ENCODE measurements at regions not wholly inside any gene's neighbourhood (a gene's known extent, or its start where the extent isn't known, plus 50 kb on each side); places are given as distances from the start of the nearest gene placed in this dataset.
"Not testable (repeated sequence)": the region's sequence is repeated elsewhere in the genome, so short reads cannot be mapped to it uniquely, and the experiment has no call there.

DNA sequence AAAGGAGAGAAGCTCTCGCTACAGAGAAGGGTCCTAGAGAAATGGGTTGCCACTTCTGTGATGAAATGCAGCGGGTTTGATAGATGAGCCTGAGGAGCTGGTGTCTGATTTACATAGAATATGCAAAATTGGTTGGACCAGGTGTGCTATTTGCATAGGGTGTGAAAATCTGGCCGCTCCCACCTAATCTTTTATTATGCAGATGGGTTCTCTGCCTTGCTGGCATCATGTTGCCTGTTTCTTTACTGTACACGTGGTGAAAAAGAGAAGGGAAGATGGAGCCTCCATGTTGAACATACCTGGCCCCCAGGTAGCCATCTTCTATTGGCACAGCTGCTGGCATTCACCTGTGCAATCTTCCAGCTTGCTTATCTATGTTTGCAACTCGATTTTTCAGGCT lies 212.2 kb downstream of the ANKRD7 start:
- Histone ChIP-seq H3K79me2 (replicated peaks; ENCODE audit: insufficient read depth) (no peaks in the 10 kb centered on the region), H3K4me1 (ENCODE audit: insufficient read depth) (peaks cover 7% of the 10 kb centered on the region; the same call in 1 of the 2 replicates), H3K36me3 (ENCODE audit: insufficient read depth) (0 out of 2 replicates have a peak, but pooled peaks cover 6% of the 10 kb centered on the region), H3K9me2 (ENCODE audit: insufficient read depth) (peaks cover 36% of the 10 kb centered on the region), H3K27ac (ENCODE audit: low read depth) (no peak overlapping the region), H3K4me2 (no peak overlapping the region), H3K4me3 (no peak overlapping the region), H4K20me1 (replicated peaks; ENCODE audit: insufficient read depth) (no peaks in the 10 kb centered on the region), H2AFZ (no peak overlapping the region), H3K27me3 (ENCODE audit: insufficient read depth) (no peaks in the 10 kb centered on the region), H3F3A (replicated peaks; ENCODE audit: low read depth) (no peaks in the 10 kb centered on the region)
- peaks cover 14% of the 10 kb centered on the region for H3K4me1 Mint-ChIP-seq
- no peak overlapping the region for H3K4me3 Mint-ChIP-seq
- DNase-seq (ENCODE audit: low spot score): peak; percentile 17
- peaks cover 33% of the 10 kb centered on the region for H3K36me3 Mint-ChIP-seq (ENCODE audit: low read depth)
- no peak for ATAC-seq
- peaks cover 8% of the 10 kb centered on the region for H3K27me3 Mint-ChIP-seq (ENCODE audit: insufficient read depth, low read depth, poor library complexity)
- TF ChIP-seq, protein P1, sequence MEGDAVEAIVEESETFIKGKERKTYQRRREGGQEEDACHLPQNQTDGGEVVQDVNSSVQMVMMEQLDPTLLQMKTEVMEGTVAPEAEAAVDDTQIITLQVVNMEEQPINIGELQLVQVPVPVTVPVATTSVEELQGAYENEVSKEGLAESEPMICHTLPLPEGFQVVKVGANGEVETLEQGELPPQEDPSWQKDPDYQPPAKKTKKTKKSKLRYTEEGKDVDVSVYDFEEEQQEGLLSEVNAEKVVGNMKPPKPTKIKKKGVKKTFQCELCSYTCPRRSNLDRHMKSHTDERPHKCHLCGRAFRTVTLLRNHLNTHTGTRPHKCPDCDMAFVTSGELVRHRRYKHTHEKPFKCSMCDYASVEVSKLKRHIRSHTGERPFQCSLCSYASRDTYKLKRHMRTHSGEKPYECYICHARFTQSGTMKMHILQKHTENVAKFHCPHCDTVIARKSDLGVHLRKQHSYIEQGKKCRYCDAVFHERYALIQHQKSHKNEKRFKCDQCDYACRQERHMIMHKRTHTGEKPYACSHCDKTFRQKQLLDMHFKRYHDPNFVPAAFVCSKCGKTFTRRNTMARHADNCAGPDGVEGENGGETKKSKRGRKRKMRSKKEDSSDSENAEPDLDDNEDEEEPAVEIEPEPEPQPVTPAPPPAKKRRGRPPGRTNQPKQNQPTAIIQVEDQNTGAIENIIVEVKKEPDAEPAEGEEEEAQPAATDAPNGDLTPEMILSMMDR (conservative IDR thresholded peaks at IDR 0.05; ENCODE audit: low read depth in 2 of 2): no peak
- TF ChIP-seq STAT1 (IDR thresholded peaks at IDR 0.05; ENCODE audit: unreplicated experiment) (no peak), ZNF114 (CRISPR knock-in tag; IDR thresholded peaks at IDR 0.05) (no peak)
- no peak overlapping the region for H3K27ac Mint-ChIP-seq
- H3K9me3 Mint-ChIP-seq: peaks cover 27% of the 10 kb centered on the region

- not testable (repeated sequence) for H3K4me1 Mint-ChIP-seq; H3K4me2 ChIP-seq; H3K9me2 ChIP-seq (ENCODE audit: insufficient read depth); H3K27ac ChIP-seq (ENCODE audit: low read depth); H3K27ac Mint-ChIP-seq; H3K4me3 Mint-ChIP-seq; H3F3A ChIP-seq (replicated peaks; ENCODE audit: low read depth); H3K27me3 ChIP-seq (ENCODE audit: insufficient read depth); H3K9me3 Mint-ChIP-seq; H2AFZ ChIP-seq; H3K36me3 ChIP-seq (ENCODE audit: insufficient read depth); ATAC-seq; H3K4me3 ChIP-seq; H3K4me1 ChIP-seq (ENCODE audit: insufficient read depth); H3K36me3 Mint-ChIP-seq (ENCODE audit: low read depth); H3K27me3 Mint-ChIP-seq (ENCODE audit: insufficient read depth, low read depth, poor library complexity); H4K20me1 ChIP-seq (replicated peaks; ENCODE audit: insufficient read depth); H3K79me2 ChIP-seq (replicated peaks; ENCODE audit: insufficient read depth); DNase-seq (ENCODE audit: low spot score)
These were observed 224.5 kb downstream of the ANKRD7 start for GRCh38 chr7:118449030-118449429.

- ATAC-seq (no peak), DNase-seq (ENCODE audit: low spot score) (no peak)
- H3K27me3 Mint-ChIP-seq (ENCODE audit: insufficient read depth, low read depth, poor library complexity): no peaks in the 10 kb centered on the region
- H3K4me1 ChIP-seq (ENCODE audit: insufficient read depth): no peaks in the 10 kb centered on the region
- H3K79me2 ChIP-seq (replicated peaks; ENCODE audit: insufficient read depth): no peaks in the 10 kb centered on the region
- no peaks in the 10 kb centered on the region for H3F3A ChIP-seq (replicated peaks; ENCODE audit: low read depth)
- no peak overlapping the region for H3K4me3 Mint-ChIP-seq
- H4K20me1 ChIP-seq (replicated peaks; ENCODE audit: insufficient read depth): no peaks in the 10 kb centered on the region
- H3K4me3 ChIP-seq: no peak overlapping the region
- H2AFZ ChIP-seq: no peak overlapping the region
- H3K27me3 ChIP-seq (ENCODE audit: insufficient read depth): no peaks in the 10 kb centered on the region
- H3K4me2 ChIP-seq: no peak overlapping the region
- no peaks in the 10 kb centered on the region for H3K4me1 Mint-ChIP-seq
- H3K27ac ChIP-seq (ENCODE audit: low read depth): no peak overlapping the region
- 0 out of 2 replicates have a peak, but pooled peaks cover 4% of the 10 kb centered on the region for H3K9me2 ChIP-seq (ENCODE audit: insufficient read depth)
- H3K36me3 ChIP-seq (ENCODE audit: insufficient read depth): no peaks in the 10 kb centered on the region
- no peak overlapping the region for H3K27ac Mint-ChIP-seq
- no peaks in the 10 kb centered on the region for H3K36me3 Mint-ChIP-seq (ENCODE audit: low read depth)
- no peaks in the 10 kb centered on the region; the same call in 2 of the 3 replicates for H3K9me3 Mint-ChIP-seq
- TF ChIP-seq, protein P1 (conservative IDR thresholded peaks at IDR 0.05; ENCODE audit: low read depth in 2 of 2): no peak
- TF ChIP-seq EZH2phosphoT487 (IDR thresholded peaks at IDR 0.05; ENCODE audit: unreplicated experiment): no peak
- no peak for TF ChIP-seq ZNF331 (CRISPR knock-in tag; IDR thresholded peaks at IDR 0.05; ENCODE audit: low read depth)
- no peak for TF ChIP-seq EZH2 (IDR thresholded peaks at IDR 0.05; ENCODE audit: low read depth, unreplicated experiment)
These were observed 225.5 kb downstream of the ANKRD7 start for GRCh38 chr7:118449797-118450567.

All from GM23338 (cell line).